DMS 273 treated with DMSO at 0.1 percent for 48 hours (cell line): ENCODE measurements at regions not wholly inside any gene's neighbourhood (a gene's known extent, or its start where the extent isn't known, plus 50 kb on each side); places are given as distances from the start of the nearest gene placed in this dataset.
"Not testable (repeated sequence)": the region's sequence is repeated elsewhere in the genome, so short reads cannot be mapped to it uniquely, and the experiment has no call there.

Source experiments
- DNase-seq: peaks from one replicate; lab custom pipeline; 2025; lab: John Stamatoyannopoulos, UW

- no peak for DNase-seq
These were observed 127.7 kb downstream of the ALDH8A1 start for GRCh38 chr6:134821928-134822864.

DNA sequence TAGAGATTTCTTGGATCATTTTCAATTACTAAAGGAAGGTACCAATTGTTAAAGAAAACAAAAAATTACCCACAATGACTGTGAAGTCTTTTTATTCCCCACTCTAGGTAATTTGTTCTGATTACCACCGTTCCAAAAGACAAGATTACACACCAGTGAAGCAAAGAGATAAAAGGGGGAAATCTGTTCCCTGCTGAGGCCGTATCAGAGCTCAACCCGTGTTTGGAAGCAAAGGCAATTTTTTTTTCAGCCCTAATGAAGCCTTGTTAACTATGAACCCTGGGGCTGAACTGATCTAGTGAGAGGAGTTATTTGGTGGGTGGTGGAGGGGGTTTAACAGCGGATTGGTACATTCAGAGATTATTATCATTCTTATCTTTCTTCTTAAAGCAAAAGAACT, 128.5 kb downstream of the ALDH8A1 start:
- DNase-seq, result no peak

GRCh38 chr6:134819863-134820800, 129.8 kb downstream of the ALDH8A1 start:
- DNase-seq, result no peak

DNA sequence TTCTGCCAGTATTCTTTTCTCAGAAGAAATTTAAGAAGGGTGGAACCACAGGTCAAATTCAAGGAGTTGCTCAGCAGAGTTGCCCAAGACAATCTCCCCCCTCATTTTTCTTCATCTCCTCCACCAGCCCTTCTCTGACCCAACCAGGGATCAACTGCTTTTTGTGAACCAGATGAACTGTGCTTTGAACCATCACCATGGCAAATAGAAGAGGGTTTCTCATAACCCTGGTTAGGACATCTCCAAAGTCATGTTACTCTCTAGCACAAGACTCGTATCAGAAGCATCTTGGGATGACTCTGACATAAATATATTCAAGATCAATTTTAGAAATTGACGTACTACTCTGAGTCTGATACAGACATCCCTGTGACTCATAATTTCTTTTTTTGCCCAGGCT, 130.7 kb downstream of the ALDH8A1 start:
- no peak for DNase-seq

DNA sequence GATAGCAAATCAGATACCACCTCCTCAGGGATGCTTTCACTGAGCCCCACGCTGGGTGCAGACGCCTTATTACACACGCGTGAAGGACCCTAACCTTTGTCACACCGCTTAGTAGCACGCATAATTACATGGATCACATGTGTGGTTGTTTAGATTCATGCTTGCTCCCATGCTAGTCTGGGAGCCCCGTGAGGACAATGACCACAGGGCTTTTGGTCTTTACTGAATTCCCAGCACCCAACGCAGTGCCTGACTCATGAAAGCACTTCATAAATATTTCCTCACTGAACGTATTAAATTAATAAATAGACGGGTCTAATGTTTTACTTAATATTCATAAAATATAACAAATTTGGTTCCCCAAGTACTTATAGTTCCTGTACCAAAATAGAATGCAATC, 132.5 kb downstream of the ALDH8A1 start:
- DNase-seq, result no peak

GRCh38 chr6:134816780-134817179, 133.1 kb downstream of the ALDH8A1 start:
- DNase-seq, result no peak

- DNase-seq, result no peak
These were observed 133.6 kb downstream of the ALDH8A1 start for GRCh38 chr6:134816300-134816699.

DNA sequence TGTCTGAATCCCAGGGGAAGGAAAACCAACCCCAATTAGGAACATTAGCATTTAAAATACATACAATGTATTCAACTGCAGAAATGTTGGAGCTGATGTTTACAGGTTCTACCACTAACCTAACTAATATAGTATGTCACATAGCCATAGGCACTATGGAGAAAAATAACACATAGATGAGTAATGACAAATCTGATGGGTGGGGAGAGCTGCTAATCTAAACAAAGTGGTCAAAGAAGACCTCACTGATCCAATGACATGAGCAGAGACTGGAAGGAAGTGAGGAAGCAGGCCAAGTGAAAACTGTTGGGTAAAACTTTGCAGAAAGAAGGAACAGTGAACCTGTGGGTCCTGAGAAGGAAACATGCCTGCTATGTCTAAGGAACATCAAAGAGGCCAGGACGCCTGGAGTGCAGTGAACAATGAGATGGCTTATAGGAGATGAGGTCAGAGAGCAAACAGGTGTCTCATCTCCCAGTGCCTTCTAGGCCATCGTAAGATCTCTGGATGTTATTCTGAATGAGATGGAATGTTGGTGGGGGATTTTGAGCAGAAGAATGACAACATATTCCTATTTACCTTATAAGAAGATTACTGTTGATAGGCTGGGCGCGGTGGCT, 135.7 kb downstream of the ALDH8A1 start:
- no peak for DNase-seq

- DNase-seq, result no peak
These were observed 136.8 kb downstream of the ALDH8A1 start for GRCh38 chr6:134813146-134813545.

DNA sequence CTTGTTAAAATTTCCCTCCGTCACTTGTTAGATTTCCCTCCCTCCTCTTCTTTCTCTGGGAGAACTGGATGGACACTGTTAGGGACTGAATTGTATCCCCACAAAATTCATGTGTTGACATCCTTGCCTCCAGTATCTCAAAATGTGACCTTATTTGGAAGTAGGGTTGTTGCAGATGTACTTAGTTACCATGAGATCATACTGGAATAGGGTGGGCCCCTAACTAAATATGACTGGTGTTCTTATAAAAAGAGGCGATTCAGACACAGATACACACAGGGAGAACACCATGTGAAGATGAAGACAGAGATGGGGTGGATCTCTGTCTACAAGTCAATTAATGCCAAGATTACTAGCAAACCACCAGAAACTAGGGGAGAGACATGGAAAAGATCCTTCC, 139.5 kb downstream of the ALDH8A1 start:
- DNase-seq, result no peak

DNA sequence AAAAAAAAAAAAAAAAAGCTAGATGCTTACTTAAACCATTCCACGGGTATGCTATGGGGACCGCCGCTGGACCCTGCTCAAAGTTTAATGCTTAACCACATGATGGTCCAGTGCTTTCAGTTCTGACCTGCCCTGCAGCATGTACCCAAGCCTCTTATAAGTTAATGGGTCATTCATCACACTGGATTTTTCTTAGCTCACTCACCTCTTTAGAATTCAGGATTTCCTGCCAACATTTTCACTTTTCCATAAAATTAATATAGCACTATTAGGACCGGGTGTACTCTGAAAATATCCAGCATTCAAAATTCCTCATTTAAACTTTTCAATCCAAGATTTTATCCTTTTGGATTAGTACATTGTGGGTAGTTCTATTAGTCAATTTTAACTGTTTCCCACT, 140.8 kb downstream of the ALDH8A1 start:
- DNase-seq, result no peak

DNA sequence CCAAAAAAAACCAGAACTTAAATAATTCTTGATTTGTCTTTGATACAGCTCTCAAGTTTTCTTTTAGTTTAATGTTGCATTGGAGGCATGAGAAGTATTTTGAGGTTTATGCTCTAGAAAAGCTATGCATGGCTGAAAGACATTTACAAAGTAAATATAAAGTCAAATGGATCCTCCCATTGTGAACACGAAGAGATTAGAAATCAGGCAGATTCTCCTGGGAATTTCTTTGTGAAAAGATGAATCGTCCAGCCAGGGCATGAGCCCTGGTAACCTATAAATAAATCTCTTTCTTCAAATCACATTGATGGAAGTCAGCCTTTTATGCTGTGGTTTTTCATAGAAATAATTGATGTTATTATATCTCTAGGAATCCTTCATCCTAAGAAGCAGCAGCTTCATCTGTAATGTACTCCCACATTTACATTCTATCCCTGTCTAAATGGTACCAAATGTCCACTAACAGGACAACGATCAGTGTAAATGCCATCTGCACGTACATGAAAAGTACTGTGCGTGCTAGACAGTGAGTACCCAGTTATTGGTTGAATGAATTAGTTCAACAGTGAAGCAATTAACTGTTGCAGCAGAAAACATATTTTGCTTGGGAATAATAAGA, 143.6 kb downstream of the ALDH8A1 start:
- no peak for DNase-seq

DNA sequence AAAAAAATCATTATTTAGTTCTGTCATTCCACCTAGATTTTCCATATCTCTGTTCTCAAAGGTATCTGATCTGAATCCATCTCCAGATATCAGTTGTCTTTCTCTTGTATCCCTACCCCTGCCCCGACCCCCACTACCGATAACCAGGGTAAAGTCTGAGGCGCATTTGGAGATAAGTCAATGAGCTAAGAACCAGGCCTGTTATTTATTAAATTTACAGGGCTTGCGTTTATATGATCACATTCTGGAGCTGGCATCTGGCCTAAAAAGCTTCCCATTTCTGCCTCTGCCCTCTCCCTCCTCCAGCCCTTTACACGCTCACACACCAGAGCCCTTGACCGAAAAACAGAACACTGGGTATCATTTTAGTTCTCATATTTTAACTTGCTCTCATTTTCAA, 144.7 kb downstream of the ALDH8A1 start:
- DNase-seq, result no peak

GRCh38 chr6:134804311-134804710, 145.6 kb downstream of the ALDH8A1 start:
- not testable (repeated sequence) for DNase-seq

- no peak for DNase-seq
These were observed 147.4 kb downstream of the ALDH8A1 start for GRCh38 chr6:134802426-134803058.

- DNase-seq, result no peak
These were observed 152.3 kb downstream of the ALDH8A1 start for GRCh38 chr6:134797400-134798113.

- DNase-seq, result no peak
These were observed 154.2 kb downstream of the ALDH8A1 start for GRCh38 chr6:134795691-134796090.

- DNase-seq, result no peak
These were observed 154.9 kb downstream of the ALDH8A1 start for GRCh38 chr6:134795001-134795400.

DNA sequence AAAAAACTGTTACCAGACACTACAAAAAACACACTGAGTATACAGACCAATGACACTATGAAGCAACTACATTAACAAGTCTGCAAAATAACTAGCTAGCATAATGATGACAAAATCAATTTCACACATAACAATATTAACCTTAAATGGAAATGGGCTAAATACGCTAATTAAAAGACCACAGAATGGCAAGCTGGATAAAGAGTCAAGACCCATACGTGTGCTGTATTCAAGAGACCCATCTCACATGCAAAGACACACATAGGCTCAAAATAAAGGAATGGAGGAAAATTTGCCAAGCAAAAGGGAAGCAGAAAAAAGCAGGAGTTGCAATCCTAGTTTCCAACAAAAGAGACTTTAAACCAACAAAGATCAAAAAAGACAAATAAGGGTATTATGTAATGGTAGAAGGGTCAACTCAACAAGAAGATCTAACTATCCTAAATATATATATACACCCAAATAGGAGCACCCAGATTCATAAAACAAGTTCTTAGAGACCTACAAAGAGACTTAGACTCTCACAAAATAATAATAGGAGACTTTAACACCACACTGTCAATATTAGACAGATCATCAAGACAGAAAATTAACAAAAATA, 158.6 kb downstream of the ALDH8A1 start:
- not testable (repeated sequence) for DNase-seq

DNA sequence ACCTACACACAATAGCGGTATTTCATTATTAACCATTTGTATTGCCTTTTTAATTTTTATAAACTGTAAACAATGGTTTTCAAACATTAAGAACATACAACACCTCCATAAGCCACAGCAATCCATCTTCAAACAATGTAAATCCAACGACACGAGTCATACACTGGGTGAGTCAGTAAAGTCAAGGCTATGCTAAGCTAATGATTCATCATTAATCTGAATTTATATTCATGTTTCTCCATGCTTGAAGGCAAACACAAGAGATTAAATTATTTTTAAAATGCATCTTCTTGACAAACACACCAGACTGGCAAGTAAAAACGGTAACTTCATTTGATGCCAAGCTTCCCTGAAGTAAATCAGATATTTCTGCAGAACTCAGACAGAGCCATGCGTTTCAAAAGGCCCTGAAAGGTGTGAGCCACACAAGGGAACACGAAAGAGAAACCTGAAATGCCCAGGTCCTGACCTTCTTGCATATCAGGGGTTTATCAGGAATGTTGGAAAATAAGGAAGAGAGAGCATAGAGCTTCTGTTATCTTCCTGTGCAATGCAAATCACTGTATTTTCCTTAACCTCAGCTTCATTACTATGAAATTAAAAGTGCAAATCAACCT, 162.5 kb downstream of the ALDH8A1 start:
- DNase-seq, result no peak
